Epidermal melanocyte (primary cell): ENCODE measurements at regions not wholly inside any gene's neighbourhood (a gene's known extent, or its start where the extent isn't known, plus 50 kb on each side); places are given as distances from the start of the nearest gene placed in this dataset.

Experiments used
- DNase-seq: peaks from one replicate; pipeline ENCODE4 v3.0.0; 2011; ENCODE audit warnings: low spot score; ENCODE audit not compliant: insufficient read length

GRCh38 chr5:82713811-82714210 lies 363.4 kb downstream of the TMEM167A start:
- no peak for DNase-seq

- no peak for DNase-seq
Measured at GRCh38 chr5:82707741-82708140, 369.5 kb downstream of the TMEM167A start.

GRCh38 chr5:82704381-82704780 lies 372.8 kb downstream of the TMEM167A start:
- DNase-seq: no peak

GRCh38 chr5:82702046-82702445 lies 375.1 kb downstream of the TMEM167A start:
- no peak for DNase-seq

- no peak for DNase-seq
Measured at GRCh38 chr5:82699737-82700136, 377.5 kb downstream of the TMEM167A start.

- DNase-seq: no peak
Measured at GRCh38 chr5:82698026-82698425, 379.2 kb downstream of the TMEM167A start.

- no peak for DNase-seq
Measured at GRCh38 chr5:82694711-82695285, 382.4 kb downstream of the TMEM167A start.

GRCh38 chr5:82692826-82693225 lies 384.4 kb downstream of the TMEM167A start:
- no peak for DNase-seq

GRCh38 chr5:82684659-82685058 lies 392.5 kb downstream of the TMEM167A start:
- no peak for DNase-seq

GRCh38 chr5:82684165-82684564 lies 393.0 kb downstream of the TMEM167A start:
- DNase-seq: no peak

GRCh38 chr5:82679660-82680059 lies 397.5 kb downstream of the TMEM167A start:
- DNase-seq: no peak

GRCh38 chr5:82676661-82677060 lies 398.5 kb upstream of the RPS23 start:
- no peak for DNase-seq

GRCh38 chr5:82674671-82675070 lies 396.5 kb upstream of the RPS23 start:
- DNase-seq: no peak

- DNase-seq: no peak
Measured at GRCh38 chr5:82673057-82673809, 395.1 kb upstream of the RPS23 start.

GRCh38 chr5:82670692-82671091 lies 392.5 kb upstream of the RPS23 start:
- no peak for DNase-seq

- DNase-seq: no peak
Measured at GRCh38 chr5:82669720-82670119, 391.6 kb upstream of the RPS23 start.

GRCh38 chr5:82666312-82666711 lies 388.2 kb upstream of the RPS23 start:
- DNase-seq: no peak

- no peak for DNase-seq
Measured at GRCh38 chr5:82664732-82665131, 386.6 kb upstream of the RPS23 start.

GRCh38 chr5:82663225-82663624 lies 385.1 kb upstream of the RPS23 start:
- DNase-seq: no peak

GRCh38 chr5:82662340-82662739 lies 384.2 kb upstream of the RPS23 start:
- DNase-seq: no peak

- no peak for DNase-seq
Measured at GRCh38 chr5:82661933-82662332, 383.8 kb upstream of the RPS23 start.

GRCh38 chr5:82661462-82661861 lies 383.3 kb upstream of the RPS23 start:
- DNase-seq: no peak

GRCh38 chr5:82659115-82659514 lies 381.0 kb upstream of the RPS23 start:
- DNase-seq: no peak
